A549 (cell line): ENCODE measurements at regions not wholly inside any gene's neighbourhood (a gene's known extent, or its start where the extent isn't known, plus 50 kb on each side); places are given as distances from the start of the nearest gene placed in this dataset.

Experiments used
- ATAC-seq, 2 experiments: fragments of 200-7000 bp in 1 of 2; fragments of >200 bp in 1 of 2; cut with Nextera tagmentation in 1 of 2; cut with Tn5 transposase in 1 of 2; 3 replicates each; pipeline versions ENCODE4 v1.8.0 to v1.9.1; 2018 to 2020; ENCODE audit warnings: mild to moderate bottlenecking in 1 of 2, moderate library complexity in 1 of 2
- CTCF ChIA-PET: fragments of 300-600 bp; sonication (Branson Sonifier 250); formaldehyde crosslinking; extraction: SDS; loops from one replicate; lab custom pipeline; 2021; ENCODE audit warnings: antibody characterized with exemption, inconsistent platforms; lab: Yijun Ruan, JAX
- POLR2A ChIA-PET: fragments of 350-600 bp; formaldehyde crosslinking; extraction: SDS; loops from one replicate; lab custom pipeline; 2021; ENCODE audit warnings: antibody characterized with exemption, inconsistent platforms; lab: Yijun Ruan, JAX
- DNase-seq, 2 experiments: peaks; one replicate each; pipeline versions ENCODE4 v3.0.0 to v3.0.0-alpha.2; 2011 to 2016; ENCODE audit warnings: low read depth in 1 of 2, low spot score in 1 of 2
- FAIRE-seq: peaks from 2 replicates; lab custom pipeline; 2011; peaks lifted over from hg19 to GRCh38; lab: Jason Lieb, UNC
- H3K27ac ChIP-seq, 2 experiments: fragments of >200 bp; sonication (Bioruptor Twin); formaldehyde crosslinking; 3 replicates each; pipeline ENCODE4 v1.5.1; 2016 to 2017
- H3K4me1 ChIP-seq: fragments of >200 bp; sonication (Bioruptor Twin); formaldehyde crosslinking; 3 replicates; pipeline ENCODE4 v1.6.1; 2016
- H3K4me2 ChIP-seq: fragments of >200 bp; sonication (Bioruptor Twin); formaldehyde crosslinking; 3 replicates; pipeline ENCODE4 v1.6.1; 2016
- H3K4me3 ChIP-seq: fragments of >200 bp; sonication (Bioruptor Twin); formaldehyde crosslinking; 3 replicates; pipeline ENCODE4 v1.5.1; 2016
- H3K9me3 ChIP-seq: fragments of >200 bp; sonication (Bioruptor Twin); formaldehyde crosslinking; 3 replicates; pipeline ENCODE4 v1.6.1; 2016
- BCL3 ChIP-seq: fragments of >200 bp; sonication (Bioruptor Twin); formaldehyde crosslinking; IDR thresholded peaks from 3 replicates; pipeline ENCODE4 v1.6.1; 2016
- CEBPB ChIP-seq, 2 experiments: fragments of >200 bp in 1 of 2; sonication (Bioruptor Twin) in 1 of 2; formaldehyde crosslinking in 1 of 2; IDR thresholded peaks; 2 replicates each; pipeline ENCODE4 v1.6.1; 2012 to 2016
- CHD2 ChIP-seq: fragments of 150-350 bp; IDR thresholded peaks from 2 replicates; pipeline ENCODE4 v1.6.1; 2014; ENCODE audit warnings: low read length; ENCODE audit not compliant: partially characterized antibody
- CHD4 ChIP-seq: fragments of 200-600 bp; sonication (generic); IDR thresholded peaks from 2 replicates; pipeline ENCODE4 v1.6.1; 2016; ENCODE audit warnings: antibody characterized with exemption, mild to moderate bottlenecking, borderline replicate concordance
- CTCF ChIP-seq: fragments of >200 bp; sonication (Bioruptor Twin); formaldehyde crosslinking; IDR thresholded peaks from 3 replicates; pipeline ENCODE4 v1.5.1; 2016
- EHF ChIP-seq: fragments of 250-450 bp; sonication (Bioruptor Pico); IDR thresholded peaks from 2 replicates; pipeline ENCODE4 v1.5.0; 2020; ENCODE audit warnings: mild to moderate bottlenecking
- EHMT2 ChIP-seq: fragments of 200-600 bp; sonication (generic); IDR thresholded peaks from 2 replicates; pipeline ENCODE4 v1.6.1; 2016; ENCODE audit warnings: antibody characterized with exemption, low read depth, mild to moderate bottlenecking, moderate library complexity
- ESRRA ChIP-seq: fragments of 150-350 bp; IDR thresholded peaks from 2 replicates; pipeline ENCODE4 v1.6.1; 2014; ENCODE audit warnings: mild to moderate bottlenecking, low read length, borderline replicate concordance
- FOXS1 ChIP-seq: fragments of 250-450 bp; sonication (Bioruptor Pico); IDR thresholded peaks from 2 replicates; pipeline ENCODE4 v1.5.0; 2020; ENCODE audit warnings: mild to moderate bottlenecking, moderate library complexity
- HMGXB4 ChIP-seq: fragments of 250-450 bp; sonication (Bioruptor Pico); IDR thresholded peaks from 2 replicates; pipeline ENCODE4 v1.5.0; 2021; ENCODE audit warnings: mild to moderate bottlenecking, moderate library complexity, borderline replicate concordance
- HOXB13 ChIP-seq: fragments of 250-450 bp; sonication (Bioruptor Pico); IDR thresholded peaks from 2 replicates; pipeline ENCODE4 v1.5.0; 2020; ENCODE audit warnings: low read depth, mild to moderate bottlenecking, moderate library complexity
- JUN ChIP-seq, 2 experiments: fragments of >200 bp; sonication (Bioruptor Twin); formaldehyde crosslinking; IDR thresholded peaks; 2 replicates in 1 of 2; 3 replicates in 1 of 2; pipeline ENCODE4 v1.6.1; 2016 to 2017
- MAFK ChIP-seq: fragments of 450-650 bp; IDR thresholded peaks from 2 replicates; pipeline ENCODE4 v1.6.1; 2014; ENCODE audit not compliant: partially characterized antibody
- PHF8 ChIP-seq: fragments of 200-600 bp; sonication (generic); IDR thresholded peaks from 2 replicates; pipeline ENCODE4 v1.6.1; 2016; ENCODE audit warnings: low read depth, mild to moderate bottlenecking, antibody characterized with exemption, moderate library complexity, borderline replicate concordance
- POLR2A ChIP-seq: IDR thresholded peaks from 2 replicates; pipeline ENCODE4 v1.6.1; 2012; ENCODE audit warnings: mild to moderate bottlenecking, low read length
- POLR2AphosphoS2 ChIP-seq: conservative IDR thresholded peaks from 2 replicates; pipeline ENCODE4 v1.6.1; 2012; ENCODE audit warnings: low read length, improper control_type of control experiment, inconsistent platforms
- RARB ChIP-seq: fragments of 250-450 bp; sonication (Bioruptor Pico); IDR thresholded peaks from 2 replicates; pipeline ENCODE4 v1.8.0; 2021; ENCODE audit warnings: mild to moderate bottlenecking, moderate library complexity
- SMC3 ChIP-seq: fragments of >200 bp; sonication (Bioruptor Twin); formaldehyde crosslinking; IDR thresholded peaks from 3 replicates; pipeline ENCODE4 v1.6.1; 2018; ENCODE audit warnings: inconsistent platforms
- SREBF2 ChIP-seq: fragments of 450-650 bp; IDR thresholded peaks from 2 replicates; pipeline ENCODE4 v1.6.1; 2014; ENCODE audit warnings: mild to moderate bottlenecking, moderate library complexity
- TP53 ChIP-seq: fragments of 250-450 bp; sonication (Bioruptor Pico); IDR thresholded peaks from 2 replicates; pipeline ENCODE4 v1.5.0; 2021; ENCODE audit warnings: mild to moderate bottlenecking, moderate library complexity
- ZC3H11A ChIP-seq: fragments of 450-650 bp; IDR thresholded peaks from 2 replicates; pipeline ENCODE4 v1.6.1; 2014; ENCODE audit warnings: antibody characterized with exemption, mild to moderate bottlenecking
- ZNF302 ChIP-seq: fragments of 250-450 bp; sonication (Bioruptor Pico); IDR thresholded peaks from 2 replicates; pipeline ENCODE4 v1.9.0; 2021; ENCODE audit warnings: inconsistent platforms, mild to moderate bottlenecking, moderate library complexity
- ZSCAN20 ChIP-seq: fragments of 250-450 bp; sonication (Bioruptor Pico); IDR thresholded peaks from 2 replicates; pipeline ENCODE4 v1.8.0; 2022; ENCODE audit warnings: mild to moderate bottlenecking, moderate library complexity
- WGBS: methylation state at CpG from one replicate; pipeline ENCODE4 v1.1.6; 2017; ENCODE audit errors: missing lambda C conversion rate; 5-methylcytosine and 5-hydroxymethylcytosine counted together
- TF ChIP-seq, protein P1 (sequence below): fragments of 450-650 bp; IDR thresholded peaks from 2 replicates; pipeline ENCODE4 v1.6.1; 2014; ENCODE audit warnings: antibody characterized with exemption
- TF ChIP-seq, protein P2 (sequence below): fragments of 150-350 bp; IDR thresholded peaks from 2 replicates; pipeline ENCODE4 v1.6.1; 2014; ENCODE audit warnings: low read depth, mild to moderate bottlenecking, low read length

- WGBS: 10% methylated on average over 5 of the region's 6 CpGs
- ChIA-PET POLR2A (no interaction called here), CTCF (interaction anchor here (0.6 to 1.5 kb wide), 3 partner anchors 9 to 283 kb away, joined by 3 read pairs; no protein-coding TSS in a partner anchor)
- H3K9me3 ChIP-seq: no peaks in the 10 kb centered on the region
- no peak for ATAC-seq
- FAIRE-seq: no peak
- H3K4me1 ChIP-seq: no peaks in the 10 kb centered on the region
- H3K27ac ChIP-seq: no peak overlapping the region
- no peak for TF ChIP-seq EHF
- no peak for TF ChIP-seq JUN (IDR thresholded peaks at IDR 0.05)
- TF ChIP-seq HOXB13: no peak
- no peak for TF ChIP-seq SREBF2
- no peak for TF ChIP-seq CEBPB (IDR thresholded peaks at IDR 0.05)
- TF ChIP-seq, protein P1, sequence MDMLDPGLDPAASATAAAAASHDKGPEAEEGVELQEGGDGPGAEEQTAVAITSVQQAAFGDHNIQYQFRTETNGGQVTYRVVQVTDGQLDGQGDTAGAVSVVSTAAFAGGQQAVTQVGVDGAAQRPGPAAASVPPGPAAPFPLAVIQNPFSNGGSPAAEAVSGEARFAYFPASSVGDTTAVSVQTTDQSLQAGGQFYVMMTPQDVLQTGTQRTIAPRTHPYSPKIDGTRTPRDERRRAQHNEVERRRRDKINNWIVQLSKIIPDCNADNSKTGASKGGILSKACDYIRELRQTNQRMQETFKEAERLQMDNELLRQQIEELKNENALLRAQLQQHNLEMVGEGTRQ: no peak
- H3K4me3 ChIP-seq: no peak overlapping the region
- DNase-seq: no peak
- no peak overlapping the region for H3K4me2 ChIP-seq
Measured at GRCh38 chr1:11358984-11359383, 86.0 kb downstream of the UBIAD1 start.

- DNase-seq: no peak
- 56% methylated on average over 16 of the region's 16 CpGs for WGBS
Measured at GRCh38 chr1:11362547-11363021, 89.6 kb downstream of the UBIAD1 start.

More at GRCh38 chr1:11362547-11363021, 89.6 kb downstream of the UBIAD1 start:
- ATAC-seq (no peak), FAIRE-seq (no peak)
- Histone ChIP-seq H3K27ac (no peak overlapping the region), H3K4me2 (no peak overlapping the region), H3K4me1 (no peaks in the 10 kb centered on the region), H3K9me3 (no peaks in the 10 kb centered on the region), H3K4me3 (no peak overlapping the region)
- TF ChIP-seq SMC3 (no peak), HMGXB4 (CRISPR knock-in tag) (no peak), MAFK (no peak), POLR2A (no peak), CHD2 (no peak), TP53 (CRISPR knock-in tag) (no peak), POLR2AphosphoS2 (no peak), ZSCAN20 (no peak), FOXS1 (CRISPR knock-in tag) (no peak), ZC3H11A (no peak), CHD4 (no peak), CTCF (no peak), RARB (CRISPR knock-in tag) (no peak), EHMT2 (no peak), ESRRA (no peak), PHF8 (no peak), BCL3 (no peak), ZNF302 (no peak)
- TF ChIP-seq, protein P2, sequence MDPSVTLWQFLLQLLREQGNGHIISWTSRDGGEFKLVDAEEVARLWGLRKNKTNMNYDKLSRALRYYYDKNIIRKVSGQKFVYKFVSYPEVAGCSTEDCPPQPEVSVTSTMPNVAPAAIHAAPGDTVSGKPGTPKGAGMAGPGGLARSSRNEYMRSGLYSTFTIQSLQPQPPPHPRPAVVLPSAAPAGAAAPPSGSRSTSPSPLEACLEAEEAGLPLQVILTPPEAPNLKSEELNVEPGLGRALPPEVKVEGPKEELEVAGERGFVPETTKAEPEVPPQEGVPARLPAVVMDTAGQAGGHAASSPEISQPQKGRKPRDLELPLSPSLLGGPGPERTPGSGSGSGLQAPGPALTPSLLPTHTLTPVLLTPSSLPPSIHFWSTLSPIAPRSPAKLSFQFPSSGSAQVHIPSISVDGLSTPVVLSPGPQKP: no peak
- TF ChIP-seq, protein P1: no peak
- ChIA-PET POLR2A (no interaction called here), CTCF (no interaction called here)
